ENCODE measurements at regions not wholly inside any gene's neighbourhood (a gene's known extent, or its start where the extent isn't known, plus 50 kb on each side); places are given as distances from the start of the nearest gene placed in this dataset.

DNA sequence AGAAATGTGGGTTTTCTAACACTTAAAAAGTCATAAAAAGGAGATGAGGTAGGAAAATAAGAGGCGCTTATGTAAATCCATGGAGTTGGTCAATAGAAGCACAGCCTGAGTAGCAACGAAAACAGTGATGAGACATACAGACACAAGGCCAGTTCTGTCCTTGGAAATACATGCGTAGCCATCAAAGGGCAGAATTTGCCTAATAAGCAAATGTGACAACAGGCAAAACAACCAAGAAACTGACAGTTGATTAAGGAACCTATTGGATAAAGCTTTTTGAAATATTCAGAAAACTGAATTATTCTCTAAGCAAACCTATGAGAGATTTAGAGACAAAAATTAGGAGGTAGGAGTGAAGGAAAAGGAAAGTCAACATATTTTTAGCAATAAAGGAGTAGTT lies 586.3 kb downstream of the PLCL1 start:
- H3K4me3 ChIP-seq (ENCODE audit: low read depth, low read length), result no peak overlapping the region
- TF ChIP-seq, protein P1, sequence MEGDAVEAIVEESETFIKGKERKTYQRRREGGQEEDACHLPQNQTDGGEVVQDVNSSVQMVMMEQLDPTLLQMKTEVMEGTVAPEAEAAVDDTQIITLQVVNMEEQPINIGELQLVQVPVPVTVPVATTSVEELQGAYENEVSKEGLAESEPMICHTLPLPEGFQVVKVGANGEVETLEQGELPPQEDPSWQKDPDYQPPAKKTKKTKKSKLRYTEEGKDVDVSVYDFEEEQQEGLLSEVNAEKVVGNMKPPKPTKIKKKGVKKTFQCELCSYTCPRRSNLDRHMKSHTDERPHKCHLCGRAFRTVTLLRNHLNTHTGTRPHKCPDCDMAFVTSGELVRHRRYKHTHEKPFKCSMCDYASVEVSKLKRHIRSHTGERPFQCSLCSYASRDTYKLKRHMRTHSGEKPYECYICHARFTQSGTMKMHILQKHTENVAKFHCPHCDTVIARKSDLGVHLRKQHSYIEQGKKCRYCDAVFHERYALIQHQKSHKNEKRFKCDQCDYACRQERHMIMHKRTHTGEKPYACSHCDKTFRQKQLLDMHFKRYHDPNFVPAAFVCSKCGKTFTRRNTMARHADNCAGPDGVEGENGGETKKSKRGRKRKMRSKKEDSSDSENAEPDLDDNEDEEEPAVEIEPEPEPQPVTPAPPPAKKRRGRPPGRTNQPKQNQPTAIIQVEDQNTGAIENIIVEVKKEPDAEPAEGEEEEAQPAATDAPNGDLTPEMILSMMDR (IDR thresholded peaks at IDR 0.05; ENCODE audit: insufficient read depth, low read depth, low read length, missing control alignments), result no peak

DNA sequence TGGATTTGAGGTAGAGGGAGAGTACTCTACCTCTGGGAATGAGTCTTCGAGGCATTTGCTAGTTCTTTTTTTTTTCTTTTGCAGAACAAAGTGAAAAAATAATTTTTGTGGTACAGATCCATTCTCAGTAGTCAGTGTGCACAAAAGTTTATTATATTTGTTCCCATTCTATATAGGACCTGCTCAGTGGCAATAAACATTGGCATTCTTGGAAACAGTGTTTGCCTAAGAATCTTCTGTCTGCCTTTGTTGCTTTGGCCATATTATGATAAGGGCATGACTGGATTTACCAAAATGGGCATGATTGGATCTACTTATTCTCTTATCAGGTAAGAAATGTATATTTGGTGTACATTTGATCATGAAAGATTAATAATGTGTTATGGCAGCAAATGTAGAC lies 583.3 kb downstream of the PLCL1 start:
- H3K4me3 ChIP-seq (ENCODE audit: low read depth, low read length), result no peak overlapping the region
- DNase-seq (ENCODE audit: low read depth), result no peak
- TF ChIP-seq, protein P1 (IDR thresholded peaks at IDR 0.05; ENCODE audit: insufficient read depth, low read depth, low read length, missing control alignments), result no peak

More for the DNA sequence above, 586.3 kb downstream of the PLCL1 start:
- DNase-seq (ENCODE audit: low read depth), result no peak

DNA sequence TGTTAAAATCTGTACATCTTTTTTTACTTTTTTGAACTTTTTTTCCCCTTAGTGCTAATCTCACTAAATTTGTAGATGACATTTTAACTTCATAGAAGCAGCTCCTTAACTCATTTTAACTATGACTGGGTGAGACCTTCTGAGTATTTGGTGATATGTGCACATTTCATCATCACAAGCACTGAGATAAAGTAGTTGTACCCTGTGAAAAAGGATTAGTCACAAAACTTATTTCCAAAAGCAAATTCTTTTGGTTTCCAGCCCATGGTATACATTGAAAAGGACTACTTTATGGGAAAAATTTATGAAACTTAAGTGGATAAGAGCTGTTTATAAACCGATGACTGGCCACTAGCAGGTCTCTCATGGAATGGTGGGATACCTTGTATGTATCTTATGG lies 581.5 kb downstream of the PLCL1 start:
- no peak overlapping the region for H3K4me3 ChIP-seq (ENCODE audit: low read depth, low read length)
- DNase-seq (ENCODE audit: low read depth), result no peak
- TF ChIP-seq, protein P1 (IDR thresholded peaks at IDR 0.05; ENCODE audit: insufficient read depth, low read depth, low read length, missing control alignments), result no peak

DNA sequence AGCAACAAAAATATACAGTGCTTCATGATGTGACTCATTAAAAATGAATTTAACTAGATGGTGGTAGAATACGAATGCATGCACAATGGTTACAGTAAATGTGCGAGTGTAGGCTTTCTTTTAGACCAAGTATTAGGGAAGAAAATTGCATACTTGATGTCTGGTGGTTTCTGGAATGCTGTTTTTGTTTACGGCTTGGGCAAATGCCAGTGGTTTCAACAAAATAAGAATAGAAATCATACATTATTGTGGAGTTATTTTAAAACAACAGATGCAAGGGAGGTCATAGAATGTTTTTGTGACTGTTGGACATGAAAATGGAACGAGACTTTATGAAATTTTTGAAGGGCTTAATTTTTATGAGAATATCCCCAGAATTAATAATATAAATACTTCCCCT lies 580.9 kb downstream of the PLCL1 start:
- no peak overlapping the region for H3K4me3 ChIP-seq (ENCODE audit: low read depth, low read length)
- no peak for DNase-seq (ENCODE audit: low read depth)
- TF ChIP-seq, protein P1 (IDR thresholded peaks at IDR 0.05; ENCODE audit: insufficient read depth, low read depth, low read length, missing control alignments), result no peak

DNA sequence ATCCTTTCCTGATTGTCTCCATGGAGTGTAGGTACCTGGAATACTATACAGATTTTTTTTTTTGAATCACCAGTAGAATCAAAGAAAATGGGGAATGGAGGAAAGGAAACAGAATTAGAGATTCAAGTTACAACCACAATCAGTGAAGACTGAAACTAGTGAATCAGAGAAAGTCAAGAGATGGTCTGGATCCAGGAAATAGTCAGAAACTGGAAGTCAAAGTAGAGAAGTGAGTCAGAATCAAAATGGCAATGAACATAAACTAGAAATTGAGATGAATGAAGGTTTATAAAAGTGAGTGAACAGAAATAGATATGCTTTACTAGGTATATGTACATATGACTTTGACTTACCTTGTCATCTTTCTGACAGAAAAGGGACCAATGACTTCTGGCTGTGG lies 579.0 kb downstream of the PLCL1 start:
- TF ChIP-seq, protein P1 (IDR thresholded peaks at IDR 0.05; ENCODE audit: insufficient read depth, low read depth, low read length, missing control alignments), result no peak
- H3K4me3 ChIP-seq (ENCODE audit: low read depth, low read length), result no peak overlapping the region
- DNase-seq (ENCODE audit: low read depth), result no peak

DNA sequence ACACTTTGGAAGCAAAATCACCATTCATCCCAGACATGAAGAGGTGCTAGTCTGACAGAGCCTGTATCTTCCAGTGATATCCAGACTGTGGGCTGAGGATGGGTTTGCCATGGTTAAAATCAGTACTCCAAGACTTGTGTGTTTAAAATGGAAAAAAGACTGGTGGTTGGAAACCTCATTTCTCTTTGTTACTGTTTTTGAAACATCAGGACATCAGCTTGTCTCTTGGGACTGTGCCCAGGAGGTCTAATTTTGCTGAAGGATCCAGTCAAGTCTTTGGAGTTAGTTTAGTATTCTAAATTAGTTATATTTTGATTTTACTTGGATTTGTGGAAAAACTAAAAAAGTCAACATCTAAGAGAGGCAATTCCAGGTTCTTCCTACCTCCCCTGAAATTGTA lies 578.4 kb downstream of the PLCL1 start:
- DNase-seq (ENCODE audit: low read depth), result no peak
- TF ChIP-seq, protein P1 (IDR thresholded peaks at IDR 0.05; ENCODE audit: insufficient read depth, low read depth, low read length, missing control alignments), result no peak
- no peak overlapping the region for H3K4me3 ChIP-seq (ENCODE audit: low read depth, low read length)

DNA sequence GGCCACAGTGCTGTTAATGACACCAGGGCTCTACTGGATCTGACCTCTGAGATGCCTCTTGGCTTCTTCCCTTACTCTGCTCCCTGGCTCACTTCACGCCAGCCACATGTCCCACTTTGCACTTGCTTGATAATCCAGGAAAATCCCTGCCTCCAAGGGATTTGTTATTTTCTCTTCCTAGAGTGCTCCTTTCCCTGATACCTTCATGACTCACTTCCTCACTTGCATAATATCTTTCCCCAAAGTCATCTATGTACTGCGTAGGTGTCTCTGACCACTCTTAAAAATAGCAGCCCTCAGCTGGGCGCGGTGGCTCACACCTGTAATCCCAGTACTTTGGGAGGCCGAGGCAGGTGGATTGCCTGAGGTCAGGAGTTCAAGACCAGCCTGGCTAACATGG lies 572.3 kb downstream of the PLCL1 start:
- peak; percentile 26 for DNase-seq (ENCODE audit: low read depth)
- TF ChIP-seq, protein P1 (IDR thresholded peaks at IDR 0.05; ENCODE audit: insufficient read depth, low read depth, low read length, missing control alignments), result no peak
- no peak overlapping the region for H3K4me3 ChIP-seq (ENCODE audit: low read depth, low read length)

Measured in GM12865 (cell line).